Eye (tissue), 1 donor: ENCODE measurements at regions not wholly inside any gene's neighbourhood (a gene's known extent, or its start where the extent isn't known, plus 50 kb on each side); places are given as distances from the start of the nearest gene placed in this dataset.
A peak's percentile ranks its signal among the peaks of the same experiment; 100 is the strongest.
"Not testable (repeated sequence)": the region's sequence is repeated elsewhere in the genome, so short reads cannot be mapped to it uniquely, and the experiment has no call there.

Experiments
- DNase-seq: peaks from one replicate; pipeline ENCODE4 v3.0.0-alpha.2; 2015

- no peak for DNase-seq
Observed at GRCh38 chr2:184141866-184142265, 456.5 kb upstream of the ZNF804A start.

- peak; percentile 64 for DNase-seq
Observed at GRCh38 chr2:184154438-184154837, 443.9 kb upstream of the ZNF804A start.

- DNase-seq: no peak
Observed at GRCh38 chr2:184155791-184156190, 442.5 kb upstream of the ZNF804A start.

GRCh38 chr2:184157141-184157540, 441.2 kb upstream of the ZNF804A start:
- no peak for DNase-seq

GRCh38 chr2:184162426-184162825, 435.9 kb upstream of the ZNF804A start:
- no peak for DNase-seq

- DNase-seq: not testable (repeated sequence)
Observed at GRCh38 chr2:184168823-184169222, 429.5 kb upstream of the ZNF804A start.

- DNase-seq: no peak
Observed at GRCh38 chr2:184169366-184169765, 429.0 kb upstream of the ZNF804A start.

GRCh38 chr2:184174493-184175104, 423.7 kb upstream of the ZNF804A start:
- no peak for DNase-seq

GRCh38 chr2:184178229-184178628, 420.1 kb upstream of the ZNF804A start:
- no peak for DNase-seq

GRCh38 chr2:184186436-184186835, 411.9 kb upstream of the ZNF804A start:
- DNase-seq: no peak

GRCh38 chr2:184187421-184187971, 410.8 kb upstream of the ZNF804A start:
- DNase-seq: no peak

- DNase-seq: no peak
Observed at GRCh38 chr2:184190725-184191124, 407.6 kb upstream of the ZNF804A start.

- no peak for DNase-seq
Observed at GRCh38 chr2:184192649-184193048, 405.7 kb upstream of the ZNF804A start.

GRCh38 chr2:184197413-184197812, 400.9 kb upstream of the ZNF804A start:
- no peak for DNase-seq

- not testable (repeated sequence) for DNase-seq
Observed at GRCh38 chr2:184198791-184199190, 399.5 kb upstream of the ZNF804A start.

- no peak for DNase-seq
Observed at GRCh38 chr2:184199274-184199673, 399.1 kb upstream of the ZNF804A start.

- DNase-seq: no peak
Observed at GRCh38 chr2:184201246-184201645, 397.1 kb upstream of the ZNF804A start.

- no peak for DNase-seq
Observed at GRCh38 chr2:184203661-184204060, 394.7 kb upstream of the ZNF804A start.

- no peak for DNase-seq
Observed at GRCh38 chr2:184205048-184205596, 393.2 kb upstream of the ZNF804A start.

- no peak for DNase-seq
Observed at GRCh38 chr2:184206045-184206444, 392.3 kb upstream of the ZNF804A start.

GRCh38 chr2:184210329-184210728, 388.0 kb upstream of the ZNF804A start:
- DNase-seq: no peak

GRCh38 chr2:184215745-184216144, 382.6 kb upstream of the ZNF804A start:
- DNase-seq: no peak

- no peak for DNase-seq
Observed at GRCh38 chr2:184256611-184257010, 341.7 kb upstream of the ZNF804A start.

- no peak for DNase-seq
Observed at GRCh38 chr2:184261331-184261730, 337.0 kb upstream of the ZNF804A start.

- DNase-seq: no peak
Observed at GRCh38 chr2:184261818-184262217, 336.5 kb upstream of the ZNF804A start.
